ENCODE measurements at regions not wholly inside any gene's neighbourhood (a gene's known extent, or its start where the extent isn't known, plus 50 kb on each side); places are given as distances from the start of the nearest gene placed in this dataset.

DNA sequence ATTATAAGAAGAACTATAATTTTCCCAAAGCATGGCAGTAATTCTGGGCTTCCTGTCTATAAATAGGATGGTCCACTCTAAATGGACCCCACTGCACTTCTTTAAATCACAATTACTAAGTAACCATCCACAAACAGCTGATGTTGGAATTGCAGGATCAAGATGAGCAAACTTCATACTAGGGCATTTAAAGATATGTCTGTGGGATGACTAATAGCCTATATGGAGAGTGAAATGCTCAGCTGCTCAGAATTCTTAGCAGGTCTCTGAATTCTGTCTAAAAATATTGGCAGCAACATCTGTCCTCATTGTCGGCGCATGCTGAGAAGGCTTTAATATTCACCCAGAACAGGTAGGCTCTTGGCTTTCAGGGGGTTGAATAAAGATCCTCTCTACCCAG, 140.4 kb downstream of the SATB1 start (continued):
- no peak for TF ChIP-seq SRF (IDR thresholded peaks at IDR 0.05; ENCODE audit: low read depth, low read length)

DNA sequence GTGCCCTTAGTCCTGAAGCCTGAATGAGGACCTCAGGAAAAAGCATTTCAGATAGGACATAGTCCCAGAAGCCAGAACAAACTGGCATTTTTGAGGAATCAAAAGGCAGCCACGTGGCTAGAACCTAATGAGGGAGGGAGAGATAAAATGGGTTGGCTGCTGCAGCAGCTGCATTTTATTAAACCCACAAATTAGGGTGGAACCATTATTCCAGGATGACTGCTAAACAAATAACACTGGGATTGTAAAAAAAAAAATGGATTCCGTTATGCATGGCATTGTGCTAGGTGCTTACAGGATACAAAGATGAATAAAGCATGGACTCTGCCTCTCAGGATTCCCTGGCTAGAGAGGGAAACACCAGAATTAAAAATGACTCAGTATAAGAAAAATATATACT, 141.5 kb downstream of the SATB1 start:
- no peaks in the 10 kb centered on the region for H3K4me1 ChIP-seq (replicated peaks in 1 of 4; ENCODE audit: control insufficient read depth in 3 of 4, insufficient read depth in 4 of 4, low read length in 3 of 4)
- no peaks in the 10 kb centered on the region for H3K79me2 ChIP-seq (ENCODE audit: control insufficient read depth in 1 of 2, insufficient read depth in 2 of 2, low read length in 2 of 2)
- no peak overlapping the region for H2BK120ac ChIP-seq (replicated peaks; ENCODE audit: low read depth, low read length)
- H3K4me2 ChIP-seq (ENCODE audit: insufficient read depth in 1 of 2, low read depth in 2 of 2, low read length in 2 of 2): no peak overlapping the region
- H4K91ac ChIP-seq (replicated peaks; ENCODE audit: insufficient read length, low read length): no peak overlapping the region
- no peak overlapping the region for H2BK20ac ChIP-seq (ENCODE audit: low read length)
- H3K23me2 ChIP-seq (ENCODE audit: low read depth, low read length): no peaks in the 10 kb centered on the region
- ChIA-PET POLR2A (ENCODE audit: partially characterized antibody) (no interaction called here), CTCF (ENCODE audit: partially characterized antibody) (interaction anchor here (0.7 to 1.0 kb wide), 2 partner anchors 177 to 755 kb away, joined by 3 to 4 read pairs; no protein-coding TSS in a partner anchor)
- H3K9me3 ChIP-seq (ENCODE audit: insufficient read depth in 2 of 2, low read depth in 1 of 2, low read length in 1 of 2): no peaks in the 10 kb centered on the region
- no peak overlapping the region for H3K4ac ChIP-seq (replicated peaks; ENCODE audit: insufficient read length, low read depth, low read length)
- no peak overlapping the region for H3K9ac ChIP-seq (replicated peaks in 1 of 4; ENCODE audit: extremely low read depth in 1 of 4, low read depth in 3 of 4, low read length in 3 of 4)
- no peak overlapping the region for H2AFZ ChIP-seq (ENCODE audit: low read length)
- TF ChIP-seq SP4 (IDR thresholded peaks at IDR 0.05; ENCODE audit: low read length): no peak
- TF ChIP-seq TAF1 (IDR thresholded peaks at IDR 0.05; ENCODE audit: low read depth, low read length): no peak
- TF ChIP-seq SUZ12 (IDR thresholded peaks at IDR 0.05; ENCODE audit: low read length): no peak
- TF ChIP-seq SIX5 (IDR thresholded peaks at IDR 0.05; ENCODE audit: low read depth, low read length): no peak
- TF ChIP-seq NRF1 (IDR thresholded peaks at IDR 0.05; ENCODE audit: low read depth, low read length): no peak
- H3K4me3 ChIP-seq (ENCODE audit: extremely low read depth in 1 of 4, insufficient read depth in 2 of 4, low read depth in 3 of 4, low read length in 4 of 4): no peak overlapping the region
- no peaks in the 10 kb centered on the region for H4K20me1 ChIP-seq (replicated peaks in 1 of 2; ENCODE audit: control insufficient read depth in 1 of 2, insufficient read depth in 2 of 2, low read length in 2 of 2)
- 77% methylated on average over 2 of the region's 2 CpGs; no CpG with 5 or more reads in 1 of the 2 experiments for WGBS, 2 experiments (ENCODE audit: extremely low coverage in 1 of 2, insufficient coverage in 1 of 2, insufficient read length in 1 of 2, insufficient replicate concordance in 2 of 2, low coverage in 1 of 2, low lambda C conversion rate in 2 of 2, missing lambda C conversion rate in 1 of 2)
- DNase-seq (ENCODE audit: low read depth in 1 of 2, low spot score in 2 of 2) (no peak), FAIRE-seq (no peak)
- H3K36me3 ChIP-seq (ENCODE audit: control insufficient read depth in 2 of 4, insufficient read depth in 4 of 4, low read length in 3 of 4): no peaks in the 10 kb centered on the region; a peak in 1 of 8 replicates
- H2BK5ac ChIP-seq (ENCODE audit: low read depth, low read length): no peak overlapping the region
- H2BK12ac ChIP-seq (ENCODE audit: low read depth, low read length): no peak overlapping the region
- no peak overlapping the region for H4K8ac ChIP-seq (ENCODE audit: extremely low read depth, insufficient read depth, low read length)
- H3K27me3 ChIP-seq (replicated peaks in 1 of 4; ENCODE audit: control insufficient read depth in 3 of 4, extremely low read depth in 1 of 4, insufficient read depth in 3 of 4, low read length in 3 of 4): no peaks in the 10 kb centered on the region
- no peak overlapping the region for H3K18ac ChIP-seq (ENCODE audit: extremely low read depth, low read length)
- H3K56ac ChIP-seq (replicated peaks; ENCODE audit: insufficient read length, low read depth, low read length): no peak overlapping the region
- no peak overlapping the region for H3K27ac ChIP-seq (ENCODE audit: low read depth, low read length)
- H3K79me1 ChIP-seq (ENCODE audit: low read depth, low read length): no peaks in the 10 kb centered on the region
- H2BK15ac ChIP-seq (ENCODE audit: low read length): no peak overlapping the region
- no peak overlapping the region for H2AK5ac ChIP-seq (ENCODE audit: low read depth, low read length)
- no peak overlapping the region for H4K5ac ChIP-seq (ENCODE audit: insufficient read length, low read depth, low read length)
- no peak overlapping the region for H3K14ac ChIP-seq (ENCODE audit: insufficient read length)
- H3K23ac ChIP-seq (ENCODE audit: insufficient read length): no peak overlapping the region

All from H1 (cell line).